H1 (cell line): ENCODE measurements at regions not wholly inside any gene's neighbourhood (a gene's known extent, or its start where the extent isn't known, plus 50 kb on each side); places are given as distances from the start of the nearest gene placed in this dataset.
"Not testable (repeated sequence)": the region's sequence is repeated elsewhere in the genome, so short reads cannot be mapped to it uniquely, and the experiment has no call there.

ENCODE experiments used
- ATF3 ChIP-seq: IDR thresholded peaks from 2 replicates; pipeline ENCODE4 v1.6.1; 2011; ENCODE audit warnings: low read depth, mild to moderate bottlenecking, low read length; ENCODE audit not compliant: insufficient read depth
- BACH1 ChIP-seq: IDR thresholded peaks from 2 replicates; pipeline ENCODE4 v1.6.1; 2012; ENCODE audit warnings: low read length, improper control_type of control experiment
- CREB1 ChIP-seq: IDR thresholded peaks from 2 replicates; pipeline ENCODE4 v1.6.1; 2012; ENCODE audit warnings: inconsistent platforms
- CTCF ChIP-seq, 3 experiments: IDR thresholded peaks; 1 replicate in 2 of 3; 2 replicates in 1 of 3; pipeline versions ENCODE4 v1.5.1 to v1.6.1; 2011; ENCODE audit warnings: low read length in 3 of 3, mild to moderate bottlenecking in 3 of 3, inconsistent platforms in 2 of 3, low read depth in 1 of 3, moderate library complexity in 1 of 3; ENCODE audit not compliant: insufficient read depth in 1 of 3; ENCODE audit errors: control extremely low read depth in 1 of 3
- EP300 ChIP-seq, 2 experiments: IDR thresholded peaks; 1 replicate in 1 of 2; 2 replicates in 1 of 2; pipeline ENCODE4 v1.6.1; 2011 to 2012; ENCODE audit warnings: low read depth in 2 of 2, low read length in 2 of 2, mild to moderate bottlenecking in 2 of 2, borderline replicate concordance in 1 of 2, inconsistent platforms in 1 of 2, moderate library complexity in 1 of 2
- JUND ChIP-seq: IDR thresholded peaks from 2 replicates; pipeline ENCODE4 v1.6.1; 2011; ENCODE audit warnings: mild to moderate bottlenecking, improper control_type of control experiment, low read length
- MAX ChIP-seq: IDR thresholded peaks from 2 replicates; pipeline ENCODE4 v1.6.1; 2012; ENCODE audit warnings: inconsistent platforms
- POLR2A ChIP-seq, 2 experiments: IDR thresholded peaks; 1 replicate in 1 of 2; 2 replicates in 1 of 2; pipeline ENCODE4 v1.6.1; 2011; ENCODE audit warnings: low read depth in 2 of 2, low read length in 2 of 2, mild to moderate bottlenecking in 2 of 2; ENCODE audit errors: control extremely low read depth in 1 of 2
- RNF2 ChIP-seq: fragments of 200-900, 300-1000 bp; sonication (generic); IDR thresholded peaks from 2 replicates; pipeline ENCODE4 v1.7.1; 2016; ENCODE audit warnings: borderline replicate concordance, low read depth, mild to moderate bottlenecking, antibody characterized with exemption, low read length; ENCODE audit not compliant: poor library complexity, severe bottlenecking; ENCODE audit errors: missing control alignments
- TCF12 ChIP-seq: IDR thresholded peaks from 2 replicates; pipeline ENCODE4 v1.6.1; 2011; ENCODE audit warnings: low read depth, mild to moderate bottlenecking, low read length
- USF2 ChIP-seq: IDR thresholded peaks from 2 replicates; pipeline ENCODE4 v1.6.1; 2011; ENCODE audit warnings: low read length, improper control_type of control experiment

GRCh38 chr9:78106586-78106985 lies 75.0 kb upstream of the GNAQ start:
- TF ChIP-seq EP300 (IDR thresholded peaks at IDR 0.05; ENCODE audit: borderline replicate concordance in 1 of 2, low read depth in 2 of 2, low read length in 2 of 2); CTCF (IDR thresholded peaks at IDR 0.05; ENCODE audit: control extremely low read depth in 1 of 3, insufficient read depth in 1 of 3, low read depth in 1 of 3, low read length in 3 of 3); CREB1; POLR2A (IDR thresholded peaks at IDR 0.05; ENCODE audit: control extremely low read depth in 1 of 2, low read depth in 2 of 2, low read length in 2 of 2); USF2; RNF2; MAX; ATF3; JUND; TCF12; BACH1: not testable (repeated sequence)
